ENCODE measurements at regions not wholly inside any gene's neighbourhood (a gene's known extent, or its start where the extent isn't known, plus 50 kb on each side); places are given as distances from the start of the nearest gene placed in this dataset.

DNA sequence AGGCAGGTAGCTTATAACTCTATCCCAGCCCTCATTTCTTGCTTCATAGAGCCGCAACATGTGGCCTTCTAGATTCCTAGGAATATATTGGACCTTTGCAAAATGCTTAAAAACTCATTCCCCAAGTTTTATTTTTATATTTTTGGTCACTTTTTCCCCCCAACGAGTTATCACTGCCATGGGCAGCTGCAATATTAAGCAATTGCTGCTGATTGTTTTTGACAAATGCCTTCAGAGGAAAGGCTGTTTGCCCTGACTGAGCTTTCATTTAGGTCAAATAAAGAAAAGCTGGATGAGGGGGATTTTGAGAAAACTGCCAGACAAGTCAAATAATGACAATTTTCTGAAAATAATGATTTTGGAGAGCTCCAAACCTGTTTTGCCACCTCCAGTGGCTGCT lies 976.9 kb upstream of the MBL2 start:
- TF ChIP-seq CTCF (IDR thresholded peaks at IDR 0.05; ENCODE audit: insufficient read depth, low read length, severe bottlenecking), result no peak
- FAIRE-seq, result no peak
- DNase-seq (ENCODE audit: low read depth), result no peak
- H3K27me3 ChIP-seq (ENCODE audit: control insufficient read depth, insufficient read depth, low read length), result no peaks in the 10 kb centered on the region
- H3K36me3 ChIP-seq (ENCODE audit: control insufficient read depth, insufficient read depth, low read length), result no peaks in the 10 kb centered on the region
- no peak overlapping the region for H3K4me3 ChIP-seq (ENCODE audit: low read depth, low read length)

GRCh38 chr10:53748319-53748718 lies 975.7 kb upstream of the MBL2 start:
- H3K4me3 ChIP-seq (ENCODE audit: low read depth, low read length), result no peak overlapping the region
- DNase-seq (ENCODE audit: low read depth) (no peak), FAIRE-seq (no peak)
- H3K27me3 ChIP-seq (ENCODE audit: control insufficient read depth, insufficient read depth, low read length), result no peaks in the 10 kb centered on the region
- TF ChIP-seq CTCF (IDR thresholded peaks at IDR 0.05; ENCODE audit: insufficient read depth, low read length, severe bottlenecking), result no peak
- H3K36me3 ChIP-seq (ENCODE audit: control insufficient read depth, insufficient read depth, low read length), result no peaks in the 10 kb centered on the region

GRCh38 chr10:53744746-53745145 lies 972.2 kb upstream of the MBL2 start:
- FAIRE-seq, result no peak
- Histone ChIP-seq H3K36me3 (ENCODE audit: control insufficient read depth, insufficient read depth, low read length) (no peaks in the 10 kb centered on the region), H3K27me3 (ENCODE audit: control insufficient read depth, insufficient read depth, low read length) (no peaks in the 10 kb centered on the region), H3K4me3 (ENCODE audit: low read depth, low read length) (no peak overlapping the region)
- no peak for DNase-seq (ENCODE audit: low read depth)
- no peak for TF ChIP-seq CTCF (IDR thresholded peaks at IDR 0.05; ENCODE audit: insufficient read depth, low read length, severe bottlenecking)

DNA sequence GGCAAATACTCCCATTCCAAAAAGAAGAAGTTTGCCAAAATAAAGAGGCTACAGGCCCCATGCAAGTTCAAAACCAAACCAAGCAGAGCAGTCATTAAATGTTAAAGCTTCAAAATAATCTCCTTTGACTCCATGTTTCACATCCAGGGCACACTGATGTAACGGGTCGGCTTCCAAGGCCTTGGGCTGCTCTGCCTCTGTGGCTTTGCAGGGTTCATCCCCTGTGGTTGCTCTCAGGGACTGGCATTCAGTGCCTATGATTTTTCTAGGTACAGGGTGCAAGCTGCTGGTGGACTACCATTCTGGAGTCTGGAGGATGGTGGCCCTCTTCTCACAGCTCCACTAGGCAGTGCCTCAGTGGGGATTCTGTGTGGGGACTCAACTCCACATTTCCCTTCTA lies 971.6 kb upstream of the MBL2 start:
- no peak for DNase-seq (ENCODE audit: low read depth)
- no peak overlapping the region for H3K4me3 ChIP-seq (ENCODE audit: low read depth, low read length)
- H3K27me3 ChIP-seq (ENCODE audit: control insufficient read depth, insufficient read depth, low read length), result no peaks in the 10 kb centered on the region
- H3K36me3 ChIP-seq (ENCODE audit: control insufficient read depth, insufficient read depth, low read length), result no peaks in the 10 kb centered on the region
- no peak for FAIRE-seq
- TF ChIP-seq CTCF (IDR thresholded peaks at IDR 0.05; ENCODE audit: insufficient read depth, low read length, severe bottlenecking), result no peak

DNA sequence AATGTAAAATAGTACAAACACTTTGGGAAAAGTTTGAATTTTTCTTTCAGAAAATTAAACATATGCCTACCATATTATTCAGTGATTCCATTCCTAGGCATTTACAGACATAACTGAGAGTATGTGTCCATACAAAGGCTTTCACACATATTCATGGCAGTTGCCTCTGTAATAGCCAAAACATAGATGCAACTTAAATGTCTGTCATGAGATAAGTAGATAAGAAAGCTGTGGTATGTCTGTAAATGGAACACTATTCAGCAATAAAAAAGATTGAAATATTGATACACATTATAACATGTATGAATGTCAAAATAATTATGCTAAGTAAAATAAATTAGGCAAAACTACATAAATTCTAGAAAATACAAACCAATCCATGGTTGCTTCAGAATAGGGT lies 964.5 kb upstream of the MBL2 start:
- H3K36me3 ChIP-seq (ENCODE audit: control insufficient read depth, insufficient read depth, low read length), result no peaks in the 10 kb centered on the region
- DNase-seq (ENCODE audit: low read depth) (no peak), FAIRE-seq (no peak)
- H3K4me3 ChIP-seq (ENCODE audit: low read depth, low read length), result no peak overlapping the region
- H3K27me3 ChIP-seq (ENCODE audit: control insufficient read depth, insufficient read depth, low read length), result no peaks in the 10 kb centered on the region
- TF ChIP-seq CTCF (IDR thresholded peaks at IDR 0.05; ENCODE audit: insufficient read depth, low read length, severe bottlenecking), result no peak

GRCh38 chr10:53726921-53727320 lies 954.3 kb upstream of the MBL2 start:
- TF ChIP-seq CTCF (IDR thresholded peaks at IDR 0.05; ENCODE audit: insufficient read depth, low read length, severe bottlenecking), result no peak
- Histone ChIP-seq H3K36me3 (ENCODE audit: control insufficient read depth, insufficient read depth, low read length) (no peaks in the 10 kb centered on the region), H3K27me3 (ENCODE audit: control insufficient read depth, insufficient read depth, low read length) (no peaks in the 10 kb centered on the region), H3K4me3 (ENCODE audit: low read depth, low read length) (no peak overlapping the region)
- DNase-seq (ENCODE audit: low read depth) (no peak), FAIRE-seq (no peak)
